Activated CD8-positive, alpha-beta T cell treated with anti-CD3 and anti-CD28 coated beads for 36 hours (primary cell): ENCODE measurements at regions not wholly inside any gene's neighbourhood (a gene's known extent, or its start where the extent isn't known, plus 50 kb on each side); places are given as distances from the start of the nearest gene placed in this dataset.

Source experiments
- ATAC-seq: fragments of 200-7000 bp; cut with Tn5 transposase; one replicate; pipeline ENCODE4 v1.10.0; 2021; ENCODE audit warnings: mild to moderate bottlenecking, moderate library complexity
- CTCF ChIA-PET: fragments of 350-600 bp; sonication (Branson Sonifier 250); formaldehyde crosslinking; loops from one replicate; lab custom pipeline; 2021; ENCODE audit warnings: antibody characterized with exemption; lab: Charles Lee
- POLR2A ChIA-PET: fragments of 350-600 bp; sonication (Branson Sonifier 250); formaldehyde crosslinking; loops from one replicate; lab custom pipeline; 2021; ENCODE audit warnings: antibody characterized with exemption; lab: Charles Lee
- DNase-seq: peaks from one replicate; pipeline ENCODE4 v3.0.0-alpha.2; 2020
- H3K27ac Mint-ChIP-seq: one replicate; pipeline ENCODE4 v1.8.0; 2021; ENCODE audit warnings: mild to moderate bottlenecking, mixed read lengths
- H3K27me3 Mint-ChIP-seq: one replicate; pipeline ENCODE4 v1.8.0; 2021; ENCODE audit warnings: mixed read lengths
- H3K36me3 Mint-ChIP-seq: one replicate; pipeline ENCODE4 v1.8.0; 2021; ENCODE audit warnings: low read depth, mixed read lengths
- H3K4me1 Mint-ChIP-seq: one replicate; pipeline ENCODE4 v1.8.0; 2021; ENCODE audit warnings: low read depth, mixed read lengths
- H3K4me3 Mint-ChIP-seq: one replicate; pipeline ENCODE4 v1.8.0; 2021; ENCODE audit warnings: mild to moderate bottlenecking, moderate library complexity, mixed read lengths
- H3K9me3 Mint-ChIP-seq: one replicate; pipeline ENCODE4 v1.8.0; 2021; ENCODE audit warnings: mixed read lengths
- intact Hi-C: fragments of 100-400 bp; cut with micrococcal nuclease; formaldehyde crosslinking; loops from one replicate; pipeline ENCODE4 v1.10.0; 2022
- TF ChIP-seq, protein P1 (sequence below): fragments of 200-600 bp; IDR thresholded peaks from one replicate; pipeline ENCODE4 v1.8.0; 2022; ENCODE audit warnings: antibody characterized with exemption, mild to moderate bottlenecking

DNA sequence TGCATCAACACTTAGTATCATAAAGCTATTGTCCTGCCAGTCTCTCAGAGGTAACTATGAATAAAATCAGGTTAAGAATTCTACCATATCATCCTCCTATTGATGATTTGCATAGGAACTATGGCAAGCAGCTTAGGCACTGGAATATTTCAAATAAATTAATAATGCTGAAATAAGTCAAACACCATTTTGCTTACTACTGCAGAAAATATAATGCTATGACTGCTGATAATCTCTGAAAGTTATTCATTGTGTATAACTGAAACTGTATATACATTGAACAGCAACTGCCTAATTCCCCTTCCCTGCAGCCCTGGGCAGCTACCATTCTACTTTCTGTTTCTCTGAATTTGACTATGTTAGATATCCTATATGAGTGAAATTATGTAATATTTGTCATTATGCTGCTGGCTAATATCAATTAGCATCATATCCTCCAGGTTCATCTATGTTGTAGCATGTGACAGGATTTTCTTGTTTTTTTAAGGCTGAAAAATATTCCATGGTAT is 318.8 kb upstream of the SGCG start:
- POLR2A ChIA-PET: interaction anchor here (0.6 kb wide), 1 partner anchor 1221 kb away, joined by 3 read pairs; no protein-coding TSS in a partner anchor
- Mint-ChIP-seq H3K36me3 (no peaks in the 10 kb centered on the region), H3K4me3 (no peak overlapping the region), H3K27ac (no peak overlapping the region), H3K9me3 (no peaks in the 10 kb centered on the region), H3K27me3 (no peaks in the 10 kb centered on the region), H3K4me1 (no peaks in the 10 kb centered on the region)
- TF ChIP-seq, protein P1, sequence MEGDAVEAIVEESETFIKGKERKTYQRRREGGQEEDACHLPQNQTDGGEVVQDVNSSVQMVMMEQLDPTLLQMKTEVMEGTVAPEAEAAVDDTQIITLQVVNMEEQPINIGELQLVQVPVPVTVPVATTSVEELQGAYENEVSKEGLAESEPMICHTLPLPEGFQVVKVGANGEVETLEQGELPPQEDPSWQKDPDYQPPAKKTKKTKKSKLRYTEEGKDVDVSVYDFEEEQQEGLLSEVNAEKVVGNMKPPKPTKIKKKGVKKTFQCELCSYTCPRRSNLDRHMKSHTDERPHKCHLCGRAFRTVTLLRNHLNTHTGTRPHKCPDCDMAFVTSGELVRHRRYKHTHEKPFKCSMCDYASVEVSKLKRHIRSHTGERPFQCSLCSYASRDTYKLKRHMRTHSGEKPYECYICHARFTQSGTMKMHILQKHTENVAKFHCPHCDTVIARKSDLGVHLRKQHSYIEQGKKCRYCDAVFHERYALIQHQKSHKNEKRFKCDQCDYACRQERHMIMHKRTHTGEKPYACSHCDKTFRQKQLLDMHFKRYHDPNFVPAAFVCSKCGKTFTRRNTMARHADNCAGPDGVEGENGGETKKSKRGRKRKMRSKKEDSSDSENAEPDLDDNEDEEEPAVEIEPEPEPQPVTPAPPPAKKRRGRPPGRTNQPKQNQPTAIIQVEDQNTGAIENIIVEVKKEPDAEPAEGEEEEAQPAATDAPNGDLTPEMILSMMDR: no peak
- intact Hi-C loops: no loop called here
- DNase-seq: no peak
- CTCF ChIA-PET: no interaction called here
- no peak for ATAC-seq

DNA sequence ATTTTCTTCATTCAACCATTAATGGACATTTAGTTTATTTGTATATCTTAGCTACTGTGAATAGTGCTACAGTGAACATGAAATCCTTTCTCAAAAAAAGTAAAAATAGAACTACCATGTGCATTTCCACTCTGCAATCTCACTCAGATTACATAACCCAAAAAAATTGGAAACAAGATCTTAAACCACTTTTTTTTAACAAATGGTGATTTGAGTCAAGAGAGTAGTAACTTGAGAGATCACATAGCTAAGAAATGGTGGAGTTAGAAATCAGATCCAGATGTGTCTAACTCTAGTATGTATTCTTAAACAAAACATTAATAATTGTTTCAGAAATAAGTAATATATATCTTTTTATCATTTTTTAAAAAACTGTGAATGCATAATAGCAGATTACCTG is 318.3 kb upstream of the SGCG start:
- Mint-ChIP-seq H3K4me1 (no peaks in the 10 kb centered on the region), H3K27me3 (no peaks in the 10 kb centered on the region), H3K27ac (no peak overlapping the region), H3K36me3 (no peaks in the 10 kb centered on the region), H3K4me3 (no peak overlapping the region), H3K9me3 (no peaks in the 10 kb centered on the region)
- intact Hi-C loops: no loop called here
- ChIA-PET POLR2A (interaction anchor here (0.6 kb wide), 1 partner anchor 1222 kb away, joined by 3 read pairs; no protein-coding TSS in a partner anchor), CTCF (no interaction called here)
- ATAC-seq: no peak
- DNase-seq: no peak
- TF ChIP-seq, protein P1: no peak

DNA sequence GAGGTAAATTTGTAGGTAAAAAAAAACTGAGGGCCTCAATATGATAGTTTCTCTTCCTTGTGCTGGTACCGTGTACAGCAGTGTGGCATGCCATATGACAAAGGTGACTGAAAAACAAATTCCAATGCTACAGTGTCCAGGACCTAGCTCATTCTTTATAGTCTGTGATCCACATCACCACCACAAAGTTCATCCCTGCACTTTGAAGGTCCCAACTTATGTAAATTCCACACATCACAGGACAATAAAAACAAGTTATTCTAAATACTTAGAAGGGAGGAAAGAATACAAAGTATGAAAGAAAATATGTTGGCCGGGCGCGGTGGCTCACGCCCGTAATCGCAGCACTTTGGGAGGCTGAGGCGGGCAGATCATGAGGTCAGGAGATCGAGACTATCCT is 314.6 kb upstream of the SGCG start:
- POLR2A ChIA-PET: no interaction called here
- Mint-ChIP-seq H3K27ac (no peak overlapping the region), H3K4me3 (no peak overlapping the region), H3K36me3 (no peaks in the 10 kb centered on the region), H3K9me3 (no peaks in the 10 kb centered on the region), H3K4me1 (no peaks in the 10 kb centered on the region), H3K27me3 (no peaks in the 10 kb centered on the region)
- DNase-seq: no peak
- TF ChIP-seq, protein P1: no peak
- CTCF ChIA-PET: interaction anchor here (1.1 kb wide), 1 partner anchor 27 kb away, joined by 4 read pairs; no protein-coding TSS in a partner anchor
- no peak for ATAC-seq
- intact Hi-C loops: no loop called here

DNA sequence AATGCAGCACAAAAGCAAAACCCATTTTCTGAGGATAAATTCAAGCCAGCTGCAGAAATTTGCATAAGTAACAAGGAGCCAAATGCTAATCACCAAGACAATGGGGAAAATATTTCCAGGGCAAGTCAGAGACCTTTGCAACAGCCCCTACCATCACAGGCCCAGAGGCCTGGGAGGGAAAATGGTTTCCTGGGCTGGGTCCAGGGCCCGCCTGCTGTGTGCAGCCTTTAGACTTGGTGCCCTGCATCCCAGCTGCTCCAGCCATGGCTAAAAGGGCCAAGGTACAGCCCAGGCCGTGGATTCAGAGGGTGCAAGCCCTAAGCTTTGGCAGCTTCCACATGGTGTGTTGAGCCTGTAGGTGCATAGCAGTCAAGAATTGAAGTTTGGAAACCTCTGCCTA is 309.5 kb upstream of the SGCG start:
- Mint-ChIP-seq H3K36me3 (no peaks in the 10 kb centered on the region), H3K4me3 (no peak overlapping the region), H3K9me3 (peaks cover 2% of the 10 kb centered on the region), H3K27me3 (peaks cover 2% of the 10 kb centered on the region), H3K27ac (no peak overlapping the region), H3K4me1 (no peaks in the 10 kb centered on the region)
- POLR2A ChIA-PET: no interaction called here
- no peak for ATAC-seq
- CTCF ChIA-PET: no interaction called here
- no peak for DNase-seq
- TF ChIP-seq, protein P1: no peak
- intact Hi-C loops: no loop called here

DNA sequence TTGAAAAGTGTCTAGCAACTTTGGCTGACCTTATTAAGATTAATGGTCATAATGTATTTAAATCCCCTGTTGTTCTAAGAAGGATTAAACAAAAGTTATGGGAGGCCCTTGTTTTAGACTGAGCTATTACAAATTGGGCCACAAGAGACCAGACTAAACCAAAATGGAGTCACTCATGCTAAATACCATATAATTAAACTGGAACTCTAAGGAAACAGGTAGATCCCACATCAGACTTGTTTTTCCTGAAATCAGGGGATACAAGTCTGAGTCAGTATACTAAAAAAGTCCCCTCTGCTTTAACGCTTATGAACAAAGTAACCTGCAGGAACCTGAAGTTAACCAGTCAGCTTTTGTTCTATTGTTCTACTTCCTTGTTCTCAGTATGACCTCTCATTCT is 305.9 kb upstream of the SGCG start:
- CTCF ChIA-PET: no interaction called here
- no peak for DNase-seq
- TF ChIP-seq, protein P1: no peak
- no peak for ATAC-seq
- no peaks in the 10 kb centered on the region for H3K4me1 Mint-ChIP-seq
- peaks cover 2% of the 10 kb centered on the region for H3K27me3 Mint-ChIP-seq
- no peaks in the 10 kb centered on the region for H3K36me3 Mint-ChIP-seq
- no peak overlapping the region for H3K4me3 Mint-ChIP-seq
- intact Hi-C loops: no loop called here
- POLR2A ChIA-PET: no interaction called here
- peaks cover 2% of the 10 kb centered on the region for H3K9me3 Mint-ChIP-seq
- no peak overlapping the region for H3K27ac Mint-ChIP-seq
